C4-2B (cell line): ENCODE measurements at regions not wholly inside any gene's neighbourhood (a gene's known extent, or its start where the extent isn't known, plus 50 kb on each side); places are given as distances from the start of the nearest gene placed in this dataset.

ENCODE experiments used
- H3K27ac ChIP-seq: fragments of 450-650 bp; 2 replicates; pipeline ENCODE4 v1.5.1; 2017
- ZFX ChIP-seq: fragments of 450-650 bp; IDR thresholded peaks from 2 replicates; pipeline ENCODE4 v1.6.1; 2017
- TF ChIP-seq, protein P1 (sequence below): fragments of 450-650 bp; conservative IDR thresholded peaks from 2 replicates; pipeline ENCODE4 v1.5.1; 2017; ENCODE audit warnings: mild to moderate bottlenecking

DNA sequence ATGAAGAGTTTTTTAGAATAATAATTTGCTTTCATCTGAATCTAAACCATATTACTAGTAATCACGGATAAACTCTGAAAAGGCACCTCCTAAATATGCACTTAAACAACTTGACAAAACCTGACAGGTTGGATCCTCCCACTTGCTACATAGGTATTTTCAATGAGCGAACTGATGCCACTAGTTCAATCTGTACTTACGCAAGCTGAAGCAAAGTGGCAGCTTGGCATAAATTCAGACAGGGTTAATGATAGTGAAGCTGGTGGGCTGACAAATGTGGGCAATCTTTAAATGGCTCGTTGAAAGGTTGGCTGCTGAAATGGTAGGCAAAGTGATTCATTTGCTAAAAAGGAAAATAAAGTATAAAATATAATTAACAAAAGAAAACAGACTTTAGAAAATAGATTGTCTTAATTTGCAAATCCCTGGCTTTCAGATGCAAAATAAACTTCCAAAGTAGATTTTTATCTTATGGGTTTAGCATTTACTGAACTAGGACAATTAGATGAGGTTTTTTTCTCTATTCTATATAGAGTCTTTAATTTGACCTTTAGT is 1713.5 kb upstream of the SLC39A10 start:
- no peak for TF ChIP-seq ZFX
- TF ChIP-seq, protein P1, sequence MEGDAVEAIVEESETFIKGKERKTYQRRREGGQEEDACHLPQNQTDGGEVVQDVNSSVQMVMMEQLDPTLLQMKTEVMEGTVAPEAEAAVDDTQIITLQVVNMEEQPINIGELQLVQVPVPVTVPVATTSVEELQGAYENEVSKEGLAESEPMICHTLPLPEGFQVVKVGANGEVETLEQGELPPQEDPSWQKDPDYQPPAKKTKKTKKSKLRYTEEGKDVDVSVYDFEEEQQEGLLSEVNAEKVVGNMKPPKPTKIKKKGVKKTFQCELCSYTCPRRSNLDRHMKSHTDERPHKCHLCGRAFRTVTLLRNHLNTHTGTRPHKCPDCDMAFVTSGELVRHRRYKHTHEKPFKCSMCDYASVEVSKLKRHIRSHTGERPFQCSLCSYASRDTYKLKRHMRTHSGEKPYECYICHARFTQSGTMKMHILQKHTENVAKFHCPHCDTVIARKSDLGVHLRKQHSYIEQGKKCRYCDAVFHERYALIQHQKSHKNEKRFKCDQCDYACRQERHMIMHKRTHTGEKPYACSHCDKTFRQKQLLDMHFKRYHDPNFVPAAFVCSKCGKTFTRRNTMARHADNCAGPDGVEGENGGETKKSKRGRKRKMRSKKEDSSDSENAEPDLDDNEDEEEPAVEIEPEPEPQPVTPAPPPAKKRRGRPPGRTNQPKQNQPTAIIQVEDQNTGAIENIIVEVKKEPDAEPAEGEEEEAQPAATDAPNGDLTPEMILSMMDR, result no peak
- no peak overlapping the region for H3K27ac ChIP-seq

DNA sequence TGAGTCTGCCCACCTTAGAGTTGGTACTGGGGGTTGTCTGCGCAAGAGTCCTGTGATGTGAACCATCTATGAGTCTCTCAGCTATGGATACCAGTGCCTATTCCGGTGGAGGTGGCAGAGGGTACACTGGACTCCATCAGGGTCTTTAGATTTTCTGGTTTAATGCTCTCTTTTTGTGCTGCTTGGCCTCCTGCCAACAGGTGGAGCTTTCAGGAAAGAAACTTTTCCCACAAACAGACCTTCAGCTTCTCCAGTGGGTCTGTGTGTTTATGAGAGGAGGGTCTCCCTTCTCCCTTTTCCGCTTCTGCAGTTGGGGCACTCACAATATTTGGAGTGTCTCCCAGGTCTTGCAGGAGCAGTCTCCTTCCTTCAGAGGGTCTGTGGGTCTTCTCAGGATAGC is 1721.9 kb upstream of the SLC39A10 start:
- TF ChIP-seq ZFX, result no peak
- TF ChIP-seq, protein P1, result no peak
- H3K27ac ChIP-seq, result no peak overlapping the region

DNA sequence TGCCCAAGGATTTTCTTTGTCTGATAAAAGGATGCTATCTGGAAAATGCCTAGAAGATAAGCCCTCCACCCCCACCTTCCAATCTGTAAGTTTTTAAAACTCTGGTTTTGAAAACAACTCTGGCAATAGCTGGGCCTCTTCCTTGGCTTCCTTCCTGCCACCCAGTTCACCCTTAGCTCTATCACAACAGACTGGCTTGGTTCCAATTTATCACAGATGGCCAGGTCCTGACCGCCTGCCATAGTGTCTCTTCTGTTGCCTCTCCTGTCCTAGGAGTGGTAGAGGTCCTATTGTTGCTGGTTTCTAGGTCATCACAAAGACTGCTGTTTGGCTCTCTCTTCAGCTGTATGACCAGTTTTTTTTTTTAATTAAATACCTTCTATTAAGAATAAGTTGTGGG is 1727.9 kb upstream of the SLC39A10 start:
- H3K27ac ChIP-seq, result no peak overlapping the region
- TF ChIP-seq, protein P1, result no peak
- TF ChIP-seq ZFX, result no peak

DNA sequence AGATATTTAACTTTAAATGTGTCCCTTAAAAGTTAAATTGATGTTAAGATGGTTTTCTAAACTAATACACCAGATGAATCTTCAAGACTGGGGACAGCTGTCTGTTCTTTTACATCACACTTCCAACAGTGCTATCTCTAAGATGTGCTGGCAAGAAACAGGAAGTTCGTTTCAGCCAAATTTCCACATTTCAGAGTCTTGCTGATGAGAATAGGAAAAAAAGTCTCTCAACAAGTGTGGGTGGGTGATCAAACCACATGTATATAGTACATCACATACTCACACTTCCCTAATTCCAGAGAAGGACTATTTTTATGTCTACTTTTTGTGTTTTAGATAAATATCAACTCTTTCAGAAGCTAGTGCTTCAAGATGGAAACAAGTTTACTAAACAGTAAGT is 1712.8 kb upstream of the TMEFF2 start:
- TF ChIP-seq, protein P1, result no peak
- TF ChIP-seq ZFX, result no peak
- H3K27ac ChIP-seq, result no peak overlapping the region

DNA sequence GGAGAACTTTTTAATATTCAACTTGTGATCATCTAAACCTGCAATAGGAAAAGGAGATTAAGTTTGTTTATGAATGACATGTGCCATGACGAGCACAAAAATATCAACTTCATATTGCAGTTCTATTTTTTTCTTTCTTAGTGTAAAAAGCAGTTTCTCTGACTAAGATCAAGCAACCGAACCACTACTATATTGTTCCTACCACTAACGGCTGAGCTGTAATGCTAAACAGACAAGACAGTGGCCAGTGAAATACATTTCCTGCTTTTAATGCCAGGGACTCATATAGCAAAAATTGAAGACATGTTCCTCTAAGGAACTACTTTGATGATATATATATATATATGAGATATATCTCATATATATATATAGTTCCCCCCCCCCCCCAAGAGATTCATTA is 1705.6 kb upstream of the TMEFF2 start:
- no peak overlapping the region for H3K27ac ChIP-seq
- no peak for TF ChIP-seq ZFX
- TF ChIP-seq, protein P1, result no peak

DNA sequence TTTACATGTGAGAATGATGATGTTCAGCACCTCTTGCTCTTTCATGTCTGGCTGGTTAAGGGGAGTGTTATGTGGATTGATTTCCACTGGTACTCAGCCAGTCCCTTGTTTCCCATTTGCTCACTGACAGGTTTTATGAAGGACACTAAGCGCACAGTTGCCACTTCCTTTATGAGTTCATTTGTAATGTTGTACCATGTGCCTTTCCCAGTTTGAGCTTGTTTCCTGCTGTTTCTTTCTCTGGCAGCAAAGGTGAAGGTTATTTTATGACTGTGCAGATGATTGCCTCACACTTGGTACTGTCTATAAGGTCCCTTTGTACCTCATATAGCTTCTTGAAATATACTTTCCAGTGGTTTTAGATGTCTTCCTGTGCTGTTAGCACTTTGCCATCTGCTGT is 1700.5 kb upstream of the TMEFF2 start:
- TF ChIP-seq, protein P1, result no peak
- no peak for TF ChIP-seq ZFX
- H3K27ac ChIP-seq, result no peak overlapping the region

DNA sequence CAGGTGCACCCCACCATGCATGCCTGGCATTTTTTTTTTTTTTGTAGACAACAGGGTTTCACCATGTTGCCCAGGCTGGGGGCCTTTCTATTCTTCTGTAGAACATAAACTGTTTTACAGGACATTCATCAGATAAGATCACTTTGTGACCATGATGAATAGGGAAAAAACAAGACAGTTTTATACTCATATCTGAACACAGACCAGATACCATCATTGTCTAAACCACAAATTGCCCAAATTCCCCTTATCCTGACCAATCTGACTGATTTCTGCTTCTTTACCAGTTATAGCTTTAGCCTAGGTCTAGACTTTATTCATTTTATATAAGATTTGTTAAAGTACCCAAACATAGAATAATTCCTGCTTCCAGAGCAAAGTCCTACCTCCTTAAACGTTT is 1699.3 kb upstream of the TMEFF2 start:
- no peak overlapping the region for H3K27ac ChIP-seq
- TF ChIP-seq ZFX, result no peak
- TF ChIP-seq, protein P1, result no peak
